K562 (cell line): ENCODE measurements at regions not wholly inside any gene's neighbourhood (a gene's known extent, or its start where the extent isn't known, plus 50 kb on each side); places are given as distances from the start of the nearest gene placed in this dataset.

Experiments
- BRF1 ChIP-seq: IDR thresholded peaks from 3 replicates; pipeline ENCODE4 v1.6.1; 2011; ENCODE audit warnings: borderline replicate concordance, mild to moderate bottlenecking; ENCODE audit not compliant: insufficient read length; ENCODE audit errors: extremely low read depth
- CUX1 ChIP-seq: fragments of 200-800 bp; sonication (Bioruptor generic); IDR thresholded peaks from 2 replicates; pipeline ENCODE4 v1.6.1; 2016; ENCODE audit warnings: missing genetic modification characterization, missing compliant biosample characterization
- ESRRA ChIP-seq: fragments of 450-650 bp; IDR thresholded peaks from 2 replicates; pipeline ENCODE4 v1.6.1; 2014; ENCODE audit warnings: low read depth, mild to moderate bottlenecking, moderate library complexity, borderline replicate concordance
- FOXJ3 ChIP-seq: sonication (generic); formaldehyde crosslinking; IDR thresholded peaks from 2 replicates; pipeline ENCODE4 v1.4.0; 2020; ENCODE audit warnings: mild to moderate bottlenecking, missing genetic modification reagents
- MGA ChIP-seq: fragments of 450-650 bp; IDR thresholded peaks from 2 replicates; pipeline ENCODE4 v1.6.1; 2016; ENCODE audit warnings: mild to moderate bottlenecking, moderate library complexity
- POLR2G ChIP-seq: fragments of 200-400 bp; formaldehyde crosslinking; IDR thresholded peaks from 2 replicates; pipeline ENCODE4 v1.6.1; 2017; ENCODE audit warnings: low read depth, mild to moderate bottlenecking, antibody characterized with exemption, low read length, moderate library complexity
- ZNF282 ChIP-seq: sonication (generic); formaldehyde crosslinking; IDR thresholded peaks from 2 replicates; pipeline ENCODE4 v1.8.1; 2023; ENCODE audit warnings: missing genetic modification reagents

GRCh38 chr2:180505203-180505602 is 475.2 kb upstream of the UBE2E3 start (continued):
- no peak for TF ChIP-seq MGA
- no peak for TF ChIP-seq CUX1
- TF ChIP-seq BRF1, result no peak
- no peak for TF ChIP-seq ESRRA
- TF ChIP-seq ZNF282 (CRISPR knock-in tag), result no peak
- TF ChIP-seq FOXJ3 (CRISPR knock-in tag), result no peak
- TF ChIP-seq POLR2G, result no peak
